Erythroblast (primary cell): ENCODE measurements at regions not wholly inside any gene's neighbourhood (a gene's known extent, or its start where the extent isn't known, plus 50 kb on each side); places are given as distances from the start of the nearest gene placed in this dataset.

ENCODE experiments used
- GATA1 ChIP-seq: IDR thresholded peaks from 2 replicates; pipeline ENCODE4 v1.6.1; 2011; ENCODE audit warnings: low read depth, mild to moderate bottlenecking, control low read depth, low read length, moderate library complexity
- POLR2A ChIP-seq: IDR thresholded peaks from 2 replicates; pipeline ENCODE4 v1.6.1; 2011; ENCODE audit warnings: mild to moderate bottlenecking, low read length

DNA sequence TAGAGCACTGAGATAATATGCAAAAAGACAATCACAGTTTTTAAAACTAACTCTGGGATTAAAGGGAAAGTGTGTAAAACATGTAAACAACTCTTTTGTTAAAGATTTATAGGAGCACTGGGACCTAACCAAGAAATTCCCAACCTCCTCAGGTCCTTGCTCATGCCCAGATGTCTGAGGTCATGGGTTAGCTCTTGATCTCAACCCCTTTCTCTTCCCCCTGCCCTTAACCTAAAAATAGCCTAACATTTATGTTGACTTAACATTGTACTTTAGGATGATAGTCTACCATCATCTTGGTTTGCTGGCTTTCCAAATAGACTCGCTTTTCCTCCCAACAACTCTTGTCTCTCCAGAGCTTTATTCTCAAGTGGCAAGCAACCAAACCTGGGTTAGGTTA, 258.2 kb upstream of the FAT3 start:
- TF ChIP-seq POLR2A (no peak), GATA1 (no peak)
